Endothelial cell of umbilical vein (primary cell): ENCODE measurements at regions not wholly inside any gene's neighbourhood (a gene's known extent, or its start where the extent isn't known, plus 50 kb on each side); places are given as distances from the start of the nearest gene placed in this dataset.
A peak's percentile ranks its signal among the peaks of the same experiment; 100 is the strongest.

Source experiments
- CTCF ChIP-seq, 2 donors: IDR thresholded peaks; 1 replicate in 1 of 2; 2 replicates in 1 of 2; pipeline ENCODE4 v1.5.1; 2011; ENCODE audit warnings: low read length in 2 of 2, mild to moderate bottlenecking in 2 of 2, moderate library complexity in 2 of 2, control low read depth in 1 of 2, inconsistent platforms in 1 of 2, low read depth in 1 of 2; ENCODE audit not compliant: insufficient read depth in 1 of 2; ENCODE audit errors: extremely low read depth in 1 of 2
- EZH2 ChIP-seq: IDR thresholded peaks from 2 replicates; pipeline ENCODE4 v1.6.1; 2012; ENCODE audit warnings: borderline replicate concordance, low read depth, mild to moderate bottlenecking, moderate library complexity, low read length, inconsistent platforms; ENCODE audit not compliant: severe bottlenecking
- FOS ChIP-seq: IDR thresholded peaks from 2 replicates; pipeline ENCODE4 v1.6.1; 2011; ENCODE audit warnings: mild to moderate bottlenecking, low read length, moderate library complexity, borderline replicate concordance; ENCODE audit not compliant: insufficient read depth
- JUN ChIP-seq: IDR thresholded peaks from 2 replicates; pipeline ENCODE4 v1.6.1; 2011; ENCODE audit warnings: borderline replicate concordance, low read depth; ENCODE audit not compliant: insufficient read length, insufficient read depth
- MAX ChIP-seq: IDR thresholded peaks from 2 replicates; pipeline ENCODE4 v1.6.1; 2011; ENCODE audit not compliant: insufficient read depth, insufficient read length
- MYC ChIP-seq: IDR thresholded peaks from one replicate; pipeline ENCODE4 v1.6.1; 2011; ENCODE audit warnings: mild to moderate bottlenecking, low read depth, low read length
- POLR2A ChIP-seq: IDR thresholded peaks from 2 replicates; pipeline ENCODE4 v1.6.1; 2012; ENCODE audit warnings: low read depth, mild to moderate bottlenecking, control low read depth, low read length
- POLR2AphosphoS5 ChIP-seq: IDR thresholded peaks from 2 replicates; pipeline ENCODE4 v1.6.1; 2012; ENCODE audit warnings: low read depth, mild to moderate bottlenecking, control low read depth, low read length, moderate library complexity; ENCODE audit not compliant: insufficient read depth

DNA sequence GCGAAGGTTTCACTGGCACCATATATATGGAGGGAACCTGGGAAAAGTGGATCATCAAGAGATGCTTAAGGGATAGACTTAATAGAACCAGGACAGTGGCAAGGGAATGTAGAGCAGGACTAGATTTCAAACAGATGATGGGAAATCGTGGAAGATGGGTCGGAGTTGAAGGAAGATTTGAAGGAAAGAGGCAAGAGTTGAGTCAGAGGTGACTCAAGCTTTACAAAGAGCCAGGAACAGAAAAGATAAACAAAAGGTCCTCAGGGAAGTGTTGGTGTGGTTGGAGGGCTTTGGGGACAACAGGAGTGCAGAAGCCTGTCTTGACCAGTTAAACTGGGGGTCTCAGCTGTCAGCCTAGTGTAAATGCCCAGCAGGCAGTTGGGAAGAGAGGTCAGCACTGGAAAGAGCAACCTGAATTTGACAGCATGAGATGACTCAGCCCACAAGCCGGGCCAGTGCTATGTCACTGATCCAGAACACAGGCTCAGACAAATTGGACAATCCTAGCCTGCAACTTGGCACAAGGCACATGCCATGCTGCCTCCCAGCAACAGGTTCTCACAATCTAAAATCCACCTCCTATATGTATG is 230.5 kb downstream of the IDS start:
- TF ChIP-seq CTCF (IDR thresholded peaks at IDR 0.05; ENCODE audit: extremely low read depth in 1 of 2, insufficient read depth in 1 of 2, low read depth in 1 of 2, low read length in 2 of 2) (no peak), POLR2AphosphoS5 (no peak), POLR2A (no peak), MYC (no peak), EZH2 (no peak), MAX (no peak), FOS (peak; percentile 13), JUN (no peak)
